ENCODE measurements at regions not wholly inside any gene's neighbourhood (a gene's known extent, or its start where the extent isn't known, plus 50 kb on each side); places are given as distances from the start of the nearest gene placed in this dataset.

DNA sequence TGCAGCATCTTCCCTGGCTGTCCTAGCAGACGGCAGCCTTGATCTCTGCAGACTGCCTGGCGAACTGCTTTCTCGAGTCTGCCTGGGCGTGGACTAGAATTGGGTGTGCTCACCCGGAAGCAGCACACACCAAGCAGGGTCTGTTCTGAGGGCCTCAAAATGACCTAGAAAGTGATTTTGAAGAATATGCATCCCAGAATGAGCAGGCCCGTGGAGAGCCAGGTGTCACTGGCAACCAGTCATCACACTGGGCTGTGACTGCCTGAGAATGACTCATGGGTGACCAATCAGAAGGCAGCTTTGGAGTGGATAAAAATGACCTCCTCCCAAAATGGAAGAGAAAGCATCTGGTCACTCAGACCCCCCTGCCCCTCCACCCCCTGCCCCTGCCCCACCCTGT lies 114.9 kb upstream of the NECTIN1 start:
- TF ChIP-seq, protein P1, sequence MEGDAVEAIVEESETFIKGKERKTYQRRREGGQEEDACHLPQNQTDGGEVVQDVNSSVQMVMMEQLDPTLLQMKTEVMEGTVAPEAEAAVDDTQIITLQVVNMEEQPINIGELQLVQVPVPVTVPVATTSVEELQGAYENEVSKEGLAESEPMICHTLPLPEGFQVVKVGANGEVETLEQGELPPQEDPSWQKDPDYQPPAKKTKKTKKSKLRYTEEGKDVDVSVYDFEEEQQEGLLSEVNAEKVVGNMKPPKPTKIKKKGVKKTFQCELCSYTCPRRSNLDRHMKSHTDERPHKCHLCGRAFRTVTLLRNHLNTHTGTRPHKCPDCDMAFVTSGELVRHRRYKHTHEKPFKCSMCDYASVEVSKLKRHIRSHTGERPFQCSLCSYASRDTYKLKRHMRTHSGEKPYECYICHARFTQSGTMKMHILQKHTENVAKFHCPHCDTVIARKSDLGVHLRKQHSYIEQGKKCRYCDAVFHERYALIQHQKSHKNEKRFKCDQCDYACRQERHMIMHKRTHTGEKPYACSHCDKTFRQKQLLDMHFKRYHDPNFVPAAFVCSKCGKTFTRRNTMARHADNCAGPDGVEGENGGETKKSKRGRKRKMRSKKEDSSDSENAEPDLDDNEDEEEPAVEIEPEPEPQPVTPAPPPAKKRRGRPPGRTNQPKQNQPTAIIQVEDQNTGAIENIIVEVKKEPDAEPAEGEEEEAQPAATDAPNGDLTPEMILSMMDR (conservative IDR thresholded peaks at IDR 0.05): no peak
- TF ChIP-seq EZH2 (IDR thresholded peaks at IDR 0.05; ENCODE audit: low read depth): no peak
